HAP-1 (cell line): ENCODE measurements at regions not wholly inside any gene's neighbourhood (a gene's known extent, or its start where the extent isn't known, plus 50 kb on each side); places are given as distances from the start of the nearest gene placed in this dataset.
"Not testable (repeated sequence)": the region's sequence is repeated elsewhere in the genome, so short reads cannot be mapped to it uniquely, and the experiment has no call there.

ENCODE experiments used
- DNase-seq, 2 experiments: peaks; one replicate each; pipeline ENCODE4 v3.0.0-alpha.2; 2016 to 2020; ENCODE audit warnings: low spot score in 2 of 2
- H3K27me3 ChIP-seq: fragments of 250-450 bp; sonication (Bioruptor Pico); 2 replicates; pipeline ENCODE4 v1.5.1; 2020; ENCODE audit warnings: low read depth, mild to moderate bottlenecking, moderate library complexity
- H3K36me3 ChIP-seq: fragments of 250-450 bp; sonication (Bioruptor Pico); replicated peaks from 2 replicates; pipeline ENCODE4 v1.5.1; 2020; ENCODE audit warnings: mild to moderate bottlenecking
- H3K4me1 ChIP-seq: fragments of 250-450 bp; sonication (Bioruptor Pico); 2 replicates; pipeline ENCODE4 v1.5.1; 2020; ENCODE audit warnings: mild to moderate bottlenecking
- H3K4me3 ChIP-seq: fragments of 250-450 bp; sonication (Bioruptor Pico); 2 replicates; pipeline ENCODE4 v1.5.1; 2020; ENCODE audit warnings: mild to moderate bottlenecking, moderate library complexity
- H3K9me3 ChIP-seq: fragments of 250-450 bp; sonication (Bioruptor Pico); 2 replicates; pipeline ENCODE4 v1.5.1; 2020; ENCODE audit warnings: mild to moderate bottlenecking, moderate library complexity
- in situ Hi-C: fragments of 300-500 bp; cut with MboI; formaldehyde crosslinking; loops from 3 replicates; pipeline ENCODE4 v1.14.3; 2020; ENCODE audit warnings: low sequenced_read_pairs, inconsistent platforms, mixed read lengths

- Histone ChIP-seq H3K27me3 (no peaks in the 10 kb centered on the region), H3K4me3 (no peak overlapping the region), H3K4me1 (no peaks in the 10 kb centered on the region), H3K9me3 (no peaks in the 10 kb centered on the region), H3K36me3 (no peaks in the 10 kb centered on the region)
- in situ Hi-C loops, result no loop called here
- no peak for DNase-seq
These were observed 176.6 kb upstream of the PBX1 start for GRCh38 chr1:164382384-164382783.

GRCh38 chr1:164384262-164384661 lies 174.7 kb upstream of the PBX1 start:
- Histone ChIP-seq H3K4me3 (no peak overlapping the region), H3K9me3 (no peaks in the 10 kb centered on the region), H3K27me3 (no peaks in the 10 kb centered on the region), H3K36me3 (no peaks in the 10 kb centered on the region), H3K4me1 (no peaks in the 10 kb centered on the region)
- in situ Hi-C loops, result no loop called here
- DNase-seq, result no peak

- no peak for DNase-seq
These were observed 141.8 kb upstream of the PBX1 start for GRCh38 chr1:164417016-164417704.

GRCh38 chr1:164423136-164423535 lies 135.8 kb upstream of the PBX1 start:
- no peaks in the 10 kb centered on the region for H3K4me1 ChIP-seq
- H3K27me3 ChIP-seq, result peaks cover 4% of the 10 kb centered on the region
- H3K4me3 ChIP-seq, result no peak overlapping the region
- no peak for DNase-seq
- no peaks in the 10 kb centered on the region for H3K36me3 ChIP-seq
- in situ Hi-C loops, result no loop called here
- no peaks in the 10 kb centered on the region for H3K9me3 ChIP-seq

More at GRCh38 chr1:164417016-164417704, 141.8 kb upstream of the PBX1 start:
- Histone ChIP-seq H3K4me1 (no peaks in the 10 kb centered on the region), H3K36me3 (no peaks in the 10 kb centered on the region), H3K27me3 (peaks cover 9% of the 10 kb centered on the region; the same call in 1 of the 2 replicates), H3K9me3 (no peaks in the 10 kb centered on the region), H3K4me3 (no peak overlapping the region)
- in situ Hi-C loops, result no loop called here

GRCh38 chr1:164433141-164433817 lies 125.7 kb upstream of the PBX1 start:
- no peak for DNase-seq
- in situ Hi-C loops, result no loop called here

GRCh38 chr1:164433818-164434170 lies 125.2 kb upstream of the PBX1 start:
- Histone ChIP-seq H3K4me3 (no peak overlapping the region), H3K9me3 (no peaks in the 10 kb centered on the region), H3K36me3 (no peaks in the 10 kb centered on the region), H3K27me3 (peaks cover 10% of the 10 kb centered on the region), H3K4me1 (no peaks in the 10 kb centered on the region)
- in situ Hi-C loops, result no loop called here
- DNase-seq, result no peak

More at GRCh38 chr1:164433141-164433817, 125.7 kb upstream of the PBX1 start:
- Histone ChIP-seq H3K4me1 (no peaks in the 10 kb centered on the region), H3K9me3 (no peaks in the 10 kb centered on the region), H3K4me3 (no peak overlapping the region), H3K27me3 (peaks cover 10% of the 10 kb centered on the region), H3K36me3 (no peaks in the 10 kb centered on the region)

- Histone ChIP-seq H3K36me3 (no peaks in the 10 kb centered on the region), H3K4me1 (no peaks in the 10 kb centered on the region), H3K9me3 (no peaks in the 10 kb centered on the region), H3K4me3 (no peak overlapping the region), H3K27me3 (peaks cover 4% of the 10 kb centered on the region; the same call in 1 of the 2 replicates)
- in situ Hi-C loops, result no loop called here
- DNase-seq, result peak in 1 of 2 experiments; percentile 31
These were observed 118.8 kb upstream of the PBX1 start for GRCh38 chr1:164440232-164440631.

GRCh38 chr1:164443166-164443565 lies 115.8 kb upstream of the PBX1 start:
- no peak for DNase-seq
- Histone ChIP-seq H3K4me3 (no peak overlapping the region), H3K27me3 (peaks cover 4% of the 10 kb centered on the region; the same call in 1 of the 2 replicates), H3K4me1 (no peaks in the 10 kb centered on the region), H3K36me3 (no peaks in the 10 kb centered on the region), H3K9me3 (no peaks in the 10 kb centered on the region)
- in situ Hi-C loops, result no loop called here

GRCh38 chr1:164443836-164444235 lies 115.1 kb upstream of the PBX1 start:
- no peaks in the 10 kb centered on the region for H3K4me1 ChIP-seq
- H3K4me3 ChIP-seq, result no peak overlapping the region
- peaks cover 4% of the 10 kb centered on the region; the same call in 1 of the 2 replicates for H3K27me3 ChIP-seq
- in situ Hi-C loops, result no loop called here
- H3K36me3 ChIP-seq, result no peaks in the 10 kb centered on the region
- no peaks in the 10 kb centered on the region for H3K9me3 ChIP-seq
- DNase-seq, result no peak

- H3K27me3 ChIP-seq, result peaks cover 4% of the 10 kb centered on the region; the same call in 1 of the 2 replicates
- no peak for DNase-seq
- H3K9me3 ChIP-seq, result no peaks in the 10 kb centered on the region
- H3K36me3 ChIP-seq, result no peaks in the 10 kb centered on the region
- in situ Hi-C loops, result no loop called here
- H3K4me3 ChIP-seq, result no peak overlapping the region
- H3K4me1 ChIP-seq, result no peaks in the 10 kb centered on the region
These were observed 113.0 kb upstream of the PBX1 start for GRCh38 chr1:164446020-164446419.

GRCh38 chr1:164452549-164452948 lies 106.4 kb upstream of the PBX1 start:
- no peak for DNase-seq
- Histone ChIP-seq H3K4me1 (no peaks in the 10 kb centered on the region), H3K4me3 (no peak overlapping the region), H3K9me3 (no peaks in the 10 kb centered on the region), H3K36me3 (no peaks in the 10 kb centered on the region), H3K27me3 (no peaks in the 10 kb centered on the region)
- in situ Hi-C loops, result no loop called here

GRCh38 chr1:164456272-164456671 lies 102.7 kb upstream of the PBX1 start:
- H3K4me1 ChIP-seq, result no peaks in the 10 kb centered on the region
- H3K27me3 ChIP-seq, result no peaks in the 10 kb centered on the region
- H3K36me3 ChIP-seq, result no peaks in the 10 kb centered on the region
- H3K4me3 ChIP-seq, result no peak overlapping the region
- in situ Hi-C loops, result no loop called here
- H3K9me3 ChIP-seq, result no peaks in the 10 kb centered on the region
- no peak for DNase-seq

- H3K4me3 ChIP-seq, H3K36me3 ChIP-seq, DNase-seq, H3K9me3 ChIP-seq, H3K4me1 ChIP-seq, in situ Hi-C loops, H3K27me3 ChIP-seq: not testable (repeated sequence)
These were observed 99.8 kb upstream of the PBX1 start for GRCh38 chr1:164459176-164459575.

- in situ Hi-C loops, result no loop called here
- no peaks in the 10 kb centered on the region for H3K9me3 ChIP-seq
- H3K4me1 ChIP-seq, result no peaks in the 10 kb centered on the region
These were observed 93.0 kb upstream of the PBX1 start for GRCh38 chr1:164466001-164466421.

More at GRCh38 chr1:164466001-164466421, 93.0 kb upstream of the PBX1 start:
- H3K36me3 ChIP-seq, result no peaks in the 10 kb centered on the region
- DNase-seq, result no peak
- H3K27me3 ChIP-seq, result no peaks in the 10 kb centered on the region
- no peak overlapping the region for H3K4me3 ChIP-seq
